Muscle of arm (tissue), 1 donor: ENCODE measurements at regions not wholly inside any gene's neighbourhood (a gene's known extent, or its start where the extent isn't known, plus 50 kb on each side); places are given as distances from the start of the nearest gene placed in this dataset.

Experiments used
- DNase-seq: peaks from one replicate; pipeline ENCODE4 v3.0.0-alpha.2; 2013

DNA sequence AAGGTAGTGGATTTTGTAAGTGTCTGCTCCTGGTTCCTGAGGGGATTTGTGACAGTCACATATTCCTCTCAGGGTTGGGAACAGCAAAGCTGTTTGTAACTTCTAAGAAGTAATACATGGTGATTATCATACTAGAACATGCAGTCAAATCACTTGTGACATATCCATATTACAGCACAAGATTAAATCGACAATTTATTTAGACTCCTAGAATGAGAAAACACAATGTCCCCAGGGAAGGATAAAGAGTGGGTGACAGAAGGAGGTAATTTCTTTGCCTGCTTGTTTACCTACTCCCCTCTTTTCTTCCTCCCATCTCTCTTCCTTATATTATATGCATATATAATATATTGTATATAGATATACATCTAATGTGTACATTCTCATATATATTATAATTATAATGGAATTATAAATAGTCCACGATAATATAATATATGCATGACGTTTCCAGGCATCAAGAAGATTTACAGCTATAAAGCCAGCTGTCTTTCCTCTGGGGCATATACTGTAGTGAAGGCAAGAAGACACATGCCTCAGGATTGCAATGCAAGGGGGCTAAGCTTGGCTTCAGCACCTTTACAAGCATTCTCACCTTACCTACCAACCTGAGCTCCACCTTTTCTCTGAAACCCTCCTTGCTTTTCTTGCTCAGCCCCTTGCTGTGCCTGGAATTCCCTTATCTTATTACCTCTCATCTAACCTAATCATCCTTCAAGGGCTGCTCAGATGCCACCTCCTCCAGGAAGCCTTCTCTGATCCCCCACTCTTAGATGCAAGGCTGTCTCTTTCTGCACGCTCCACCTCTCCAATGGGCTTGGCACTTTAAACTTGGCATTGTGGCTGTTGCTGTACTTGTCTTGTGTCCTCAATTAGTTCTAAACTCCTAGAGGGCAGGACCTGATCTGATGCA is 73.1 kb upstream of the PIAS1 start:
- DNase-seq: no peak

DNA sequence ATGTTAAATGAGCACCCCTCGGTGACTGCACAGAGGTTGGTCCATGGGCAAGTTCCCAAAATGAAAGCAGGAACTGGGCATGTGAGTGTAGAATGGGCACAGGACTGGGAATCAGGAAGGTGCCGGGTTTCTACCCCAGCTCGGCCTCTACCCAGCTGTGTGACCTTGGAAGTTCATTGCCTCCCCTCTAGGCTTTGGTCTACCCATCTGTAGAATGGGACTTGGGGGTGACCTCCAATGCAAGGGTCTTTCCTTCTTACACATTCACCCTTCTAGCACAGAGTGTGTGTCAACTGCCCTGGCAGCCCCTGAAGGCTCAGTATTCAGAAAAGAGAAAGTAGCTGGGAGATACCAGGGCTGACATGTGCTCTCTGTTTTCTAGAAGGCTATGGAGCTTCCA is 72.3 kb upstream of the PIAS1 start:
- DNase-seq: no peak

DNA sequence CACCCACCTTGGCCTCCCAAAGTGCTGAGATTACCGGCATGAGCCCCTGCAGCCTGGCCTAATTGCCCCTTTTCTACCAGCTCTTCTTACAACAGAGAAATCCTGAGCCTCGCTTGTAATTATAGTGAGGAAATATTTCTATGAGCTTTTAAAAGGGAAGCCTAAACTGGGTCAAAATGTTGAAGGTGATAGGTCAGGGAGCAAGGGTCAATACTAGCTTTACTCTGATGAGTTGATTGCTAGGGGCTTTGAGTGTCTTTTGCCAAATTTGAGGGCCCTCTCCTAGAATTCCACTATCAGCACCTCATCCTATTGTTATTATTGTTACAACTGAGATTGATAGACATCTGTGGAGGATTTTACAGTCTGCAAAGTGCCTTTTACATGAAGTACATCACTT is 62.4 kb upstream of the PIAS1 start:
- DNase-seq: no peak

DNA sequence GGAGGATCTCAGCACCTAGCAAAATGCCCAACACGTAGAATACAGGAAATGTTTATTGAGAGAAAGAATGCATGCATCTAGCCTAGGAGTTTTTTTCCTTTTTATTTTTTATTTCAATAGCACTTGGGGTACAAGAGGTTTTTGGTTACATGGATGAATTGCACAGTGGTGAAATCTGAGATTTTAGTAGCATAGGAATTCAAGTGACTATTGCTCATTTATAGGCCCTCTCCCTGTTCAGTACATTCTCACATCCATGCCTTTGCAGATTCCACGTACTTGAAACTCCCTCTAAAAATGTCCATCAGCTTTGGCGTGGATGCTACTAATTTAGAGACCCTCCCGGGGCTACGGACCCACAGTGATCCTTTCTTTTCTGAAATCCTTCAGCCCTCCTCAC is 61.7 kb upstream of the PIAS1 start:
- DNase-seq: no peak

DNA sequence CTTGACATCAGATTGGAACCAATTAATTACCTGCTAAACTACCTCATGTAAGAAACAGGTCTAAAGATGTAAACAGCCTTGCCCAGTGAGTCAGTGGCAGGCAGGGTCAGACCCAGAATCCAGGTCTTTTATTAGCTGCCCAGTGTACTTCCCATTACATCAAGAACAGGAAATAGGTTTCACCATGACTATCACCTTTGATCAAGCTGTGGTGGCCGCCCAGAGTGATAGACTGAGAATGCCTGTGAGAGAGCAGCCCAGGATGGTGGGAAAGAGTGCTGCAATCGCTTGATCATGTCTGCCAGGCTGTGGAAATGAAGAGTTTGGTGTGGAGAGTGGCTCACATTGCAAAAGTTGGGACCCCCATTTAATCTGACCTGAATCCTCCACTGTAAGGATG is 61.3 kb upstream of the PIAS1 start:
- DNase-seq: no peak

DNA sequence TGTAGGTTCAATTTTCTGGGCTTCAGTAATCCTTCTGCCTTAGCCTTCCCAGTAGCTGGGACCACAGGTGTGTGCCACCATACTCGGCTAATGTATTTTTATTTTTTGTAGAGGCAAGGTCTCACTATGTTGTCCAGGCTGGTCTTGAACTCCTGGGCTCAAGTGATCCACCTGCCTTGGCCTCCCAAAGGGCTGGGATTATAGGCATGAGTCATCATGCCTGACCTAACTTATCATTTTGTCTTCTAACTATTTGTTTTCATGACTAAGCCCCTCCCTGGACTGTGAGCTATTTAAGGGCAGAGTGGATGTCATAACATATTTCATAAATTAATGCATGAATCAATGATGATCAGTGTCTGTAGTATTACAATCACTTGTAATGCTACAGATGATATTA is 56.1 kb upstream of the PIAS1 start:
- DNase-seq: no peak

DNA sequence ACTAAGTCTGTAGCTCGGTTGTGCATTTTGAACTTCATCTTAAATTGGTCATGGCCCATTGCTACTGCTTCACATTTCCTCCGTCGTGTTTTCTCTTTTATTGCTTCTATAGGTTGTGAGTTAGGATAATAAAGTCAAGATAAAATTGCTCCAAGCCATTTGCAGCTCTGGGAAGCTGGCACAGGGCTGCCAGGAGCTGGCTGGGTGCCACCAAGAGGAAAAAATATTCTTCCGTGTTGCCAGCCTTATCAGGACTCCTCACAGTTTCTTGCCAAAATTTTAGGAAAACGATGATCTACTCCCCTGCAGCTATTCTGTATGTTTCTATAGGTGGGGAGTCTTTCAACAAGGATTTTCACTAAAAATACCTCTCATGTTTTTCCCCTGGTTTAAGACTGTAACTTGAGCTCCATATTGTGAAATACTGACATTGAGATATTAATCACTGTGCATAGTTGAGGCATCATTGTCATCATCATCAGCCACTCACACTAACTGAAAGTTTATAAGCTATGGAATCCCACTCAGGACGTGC is 55.4 kb upstream of the PIAS1 start:
- DNase-seq: no peak

DNA sequence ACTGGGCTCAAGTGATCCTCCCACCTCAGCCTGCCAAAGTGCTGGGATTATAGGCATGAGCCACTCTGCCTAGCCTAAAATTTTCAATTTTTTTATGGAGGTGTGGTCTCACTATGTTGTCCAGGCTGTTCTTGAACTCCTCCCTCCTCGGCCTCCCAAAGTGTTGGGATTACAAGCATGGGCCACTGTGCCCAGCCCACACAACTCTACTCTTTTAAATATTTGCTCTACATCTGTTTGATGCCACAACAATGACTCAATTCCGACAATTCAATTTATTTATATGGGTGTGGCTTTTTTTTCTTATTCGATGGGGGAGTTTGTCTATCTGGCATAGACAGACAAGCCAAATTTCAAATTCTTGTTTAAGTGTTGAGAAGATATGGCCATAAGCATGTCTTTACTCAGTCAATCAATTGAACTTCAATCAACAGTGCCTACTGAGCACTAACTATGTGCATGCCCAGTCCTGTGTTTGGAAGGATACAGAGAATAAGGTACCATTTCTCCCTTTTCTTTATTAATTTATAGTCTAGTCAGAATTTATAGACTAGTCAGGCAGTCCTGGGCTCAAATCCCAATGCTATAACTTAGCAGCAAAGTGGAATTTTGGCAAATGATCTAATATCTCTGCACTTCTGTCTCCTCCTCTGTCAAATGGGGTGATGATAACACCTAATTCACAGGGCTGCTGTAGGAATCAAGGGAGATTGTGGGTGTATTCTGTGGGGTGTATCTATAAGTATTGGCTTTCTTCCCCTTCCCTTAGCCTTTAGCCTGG is 54.6 kb upstream of the PIAS1 start:
- DNase-seq: no peak

DNA sequence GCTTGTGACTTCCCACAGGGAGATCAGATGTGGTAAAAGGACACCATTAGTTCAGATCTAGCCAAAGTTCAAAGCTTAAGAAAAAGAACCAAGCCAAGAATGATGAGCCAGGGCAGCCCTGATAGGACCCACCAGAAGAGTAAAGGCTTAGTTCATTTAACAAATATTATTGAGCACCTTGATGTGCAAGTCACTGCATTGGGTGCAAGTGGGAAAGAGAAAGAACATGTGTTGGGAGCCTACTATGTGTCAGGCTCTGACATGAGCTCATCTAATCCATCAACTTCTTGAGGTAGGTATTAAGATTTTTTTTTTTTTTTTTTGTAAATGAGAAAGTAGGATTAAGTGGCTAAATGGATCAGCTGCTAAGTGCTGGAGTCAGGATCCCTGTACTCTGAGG is 53.4 kb upstream of the PIAS1 start:
- DNase-seq: no peak

DNA sequence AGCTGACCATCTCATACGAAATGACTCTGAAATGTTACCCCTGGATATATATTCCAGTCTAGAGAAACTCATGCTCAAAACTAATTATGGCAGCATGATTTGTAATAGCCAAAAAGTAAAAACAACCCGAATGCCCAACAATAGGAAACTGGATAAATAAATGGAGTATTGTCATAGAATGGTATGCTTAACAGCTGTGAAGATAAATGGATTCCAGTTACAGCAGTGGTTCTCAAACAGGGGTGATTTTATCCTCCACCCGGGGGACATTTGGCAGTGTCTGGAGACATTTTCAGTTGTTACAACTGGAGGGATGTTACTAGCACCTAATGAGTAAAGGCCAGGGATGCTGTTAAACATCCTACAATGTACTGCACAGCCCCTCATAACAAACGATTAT is 52.3 kb upstream of the PIAS1 start:
- no peak for DNase-seq

DNA sequence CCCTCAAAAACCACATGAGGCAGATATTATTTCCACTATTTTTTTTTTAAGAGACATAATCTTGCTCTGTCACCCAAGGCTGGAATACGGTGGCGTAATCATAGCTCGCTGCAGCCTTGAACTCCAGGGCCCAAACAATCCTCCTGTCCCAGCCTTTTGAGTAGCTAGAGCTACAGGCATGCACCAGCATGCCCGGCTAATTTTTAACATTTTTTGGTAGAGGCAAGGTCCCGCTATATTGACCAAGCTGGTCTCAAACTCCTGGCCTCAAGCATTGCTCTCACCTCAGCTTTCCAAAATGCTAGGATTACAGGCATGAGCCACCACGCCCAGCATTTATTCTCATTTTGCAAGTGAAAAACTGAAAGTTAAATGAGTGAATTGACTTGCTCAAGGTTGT is 50.8 kb upstream of the PIAS1 start:
- DNase-seq: no peak
